22Rv1 (cell line): ENCODE measurements at regions not wholly inside any gene's neighbourhood (a gene's known extent, or its start where the extent isn't known, plus 50 kb on each side); places are given as distances from the start of the nearest gene placed in this dataset.
"Not testable (repeated sequence)": the region's sequence is repeated elsewhere in the genome, so short reads cannot be mapped to it uniquely, and the experiment has no call there.

Experiments
- H3K27ac ChIP-seq: fragments of 450-650 bp; 2 replicates; pipeline ENCODE4 v1.5.1; 2017
- ZFX ChIP-seq: fragments of 450-650 bp; IDR thresholded peaks from 2 replicates; pipeline ENCODE4 v1.6.1; 2017; ENCODE audit warnings: antibody characterized with exemption, borderline replicate concordance
- TF ChIP-seq, protein P1 (sequence below): fragments of 450-650 bp; IDR thresholded peaks from 2 replicates; pipeline ENCODE4 v1.5.1; 2017; ENCODE audit warnings: mild to moderate bottlenecking

- H3K27ac ChIP-seq = no peak overlapping the region
- TF ChIP-seq, protein P1, sequence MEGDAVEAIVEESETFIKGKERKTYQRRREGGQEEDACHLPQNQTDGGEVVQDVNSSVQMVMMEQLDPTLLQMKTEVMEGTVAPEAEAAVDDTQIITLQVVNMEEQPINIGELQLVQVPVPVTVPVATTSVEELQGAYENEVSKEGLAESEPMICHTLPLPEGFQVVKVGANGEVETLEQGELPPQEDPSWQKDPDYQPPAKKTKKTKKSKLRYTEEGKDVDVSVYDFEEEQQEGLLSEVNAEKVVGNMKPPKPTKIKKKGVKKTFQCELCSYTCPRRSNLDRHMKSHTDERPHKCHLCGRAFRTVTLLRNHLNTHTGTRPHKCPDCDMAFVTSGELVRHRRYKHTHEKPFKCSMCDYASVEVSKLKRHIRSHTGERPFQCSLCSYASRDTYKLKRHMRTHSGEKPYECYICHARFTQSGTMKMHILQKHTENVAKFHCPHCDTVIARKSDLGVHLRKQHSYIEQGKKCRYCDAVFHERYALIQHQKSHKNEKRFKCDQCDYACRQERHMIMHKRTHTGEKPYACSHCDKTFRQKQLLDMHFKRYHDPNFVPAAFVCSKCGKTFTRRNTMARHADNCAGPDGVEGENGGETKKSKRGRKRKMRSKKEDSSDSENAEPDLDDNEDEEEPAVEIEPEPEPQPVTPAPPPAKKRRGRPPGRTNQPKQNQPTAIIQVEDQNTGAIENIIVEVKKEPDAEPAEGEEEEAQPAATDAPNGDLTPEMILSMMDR = no peak
- TF ChIP-seq ZFX = no peak
These were observed 346.2 kb downstream of the ZBBX start for GRCh38 chr3:167033866-167034265.

DNA sequence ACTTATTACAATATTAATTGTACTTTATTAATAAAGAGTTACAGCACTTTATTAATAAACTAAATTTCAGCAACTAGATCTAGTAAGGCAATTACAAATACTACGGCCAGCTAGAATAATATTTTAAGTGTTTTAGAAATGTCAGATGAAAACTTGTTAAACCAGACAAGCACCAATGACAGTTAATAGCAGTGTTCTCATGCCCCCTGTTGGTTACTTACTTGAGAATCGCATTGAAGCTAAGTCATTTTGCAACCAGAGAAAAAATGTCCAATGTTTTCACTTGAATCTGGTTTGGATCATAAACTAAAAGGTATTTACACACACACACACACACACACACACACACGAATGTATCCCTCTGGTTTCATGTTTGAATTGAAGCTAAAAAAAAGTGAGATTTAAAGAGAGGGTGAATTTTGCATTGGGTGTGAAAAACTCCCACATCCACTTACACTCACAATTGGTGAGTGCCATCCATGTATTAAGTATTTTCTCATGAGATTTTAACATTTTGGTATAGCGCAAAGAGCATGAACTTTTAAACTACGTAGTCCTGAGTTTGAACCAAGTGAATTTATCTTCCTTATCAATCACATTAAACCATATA lies 347.7 kb downstream of the ZBBX start:
- TF ChIP-seq, protein P1 = peak; percentile 78
- no peak for TF ChIP-seq ZFX
- no peak overlapping the region for H3K27ac ChIP-seq

- TF ChIP-seq, protein P1 = no peak
- no peak for TF ChIP-seq ZFX
- no peak overlapping the region for H3K27ac ChIP-seq
These were observed 348.6 kb downstream of the ZBBX start for GRCh38 chr3:167031364-167032049.

- H3K27ac ChIP-seq = no peak overlapping the region
- TF ChIP-seq, protein P1 = no peak
- TF ChIP-seq ZFX = no peak
These were observed 349.9 kb downstream of the ZBBX start for GRCh38 chr3:167030082-167030725.

DNA sequence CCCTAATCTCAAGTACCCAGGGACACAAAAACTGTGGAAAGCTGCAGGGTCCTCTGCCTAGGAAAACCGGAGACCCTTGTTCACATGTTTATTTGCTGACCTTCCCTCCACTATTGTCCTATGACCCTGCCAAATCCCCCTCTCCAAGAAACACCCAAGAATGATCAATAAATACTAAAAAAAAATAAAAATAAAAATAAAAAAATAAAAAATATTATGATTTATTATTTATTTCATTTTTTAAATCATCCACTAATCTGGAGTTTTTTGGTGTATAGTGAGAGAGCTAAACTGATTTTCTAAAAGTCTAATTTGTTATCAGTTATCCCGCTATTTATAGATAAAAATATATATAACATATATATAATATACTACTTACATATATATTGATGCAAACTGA lies 360.6 kb downstream of the ZBBX start:
- H3K27ac ChIP-seq = not testable (repeated sequence)

- not testable (repeated sequence) for H3K27ac ChIP-seq
These were observed 361.4 kb downstream of the ZBBX start for GRCh38 chr3:167018591-167019111.

GRCh38 chr3:167012691-167013090 lies 367.4 kb downstream of the ZBBX start:
- no peak overlapping the region for H3K27ac ChIP-seq
- TF ChIP-seq, protein P1 = no peak
- TF ChIP-seq ZFX = no peak

DNA sequence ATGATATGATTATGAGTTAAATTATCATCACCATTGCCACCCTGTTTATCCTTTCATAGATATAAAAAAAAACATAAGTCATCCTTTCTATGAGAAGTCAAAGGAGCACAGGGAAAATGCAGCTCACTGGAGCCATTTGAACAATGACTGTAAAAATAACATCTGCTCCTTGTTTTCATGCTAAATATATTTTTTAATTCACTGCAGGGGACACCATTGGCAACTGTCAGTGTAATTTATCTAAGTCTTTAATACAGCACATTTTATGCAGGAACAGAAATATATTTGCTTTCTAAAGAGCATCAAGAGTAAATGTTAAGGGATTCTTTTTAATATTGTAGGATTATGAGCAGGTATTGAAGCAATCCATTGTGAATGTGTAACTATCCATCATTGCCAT lies 371.3 kb downstream of the ZBBX start:
- TF ChIP-seq, protein P1 = no peak
- no peak for TF ChIP-seq ZFX
- no peak overlapping the region for H3K27ac ChIP-seq
